Breast epithelium (tissue), 3 donors: ENCODE measurements at regions not wholly inside any gene's neighbourhood (a gene's known extent, or its start where the extent isn't known, plus 50 kb on each side); places are given as distances from the start of the nearest gene placed in this dataset.

Experiments
- CTCF ChIP-seq, 3 donors: fragments of 450-650 bp; IDR thresholded peaks; one replicate each; pipeline ENCODE4 v1.5.1; 2016 to 2017; ENCODE audit warnings: antibody characterized with exemption in 3 of 3, mild to moderate bottlenecking in 3 of 3, moderate library complexity in 3 of 3
- POLR2AphosphoS5 ChIP-seq, 3 donors: sonication (generic); formaldehyde crosslinking; IDR thresholded peaks; one replicate each; pipeline ENCODE4 v1.6.1; 2017; ENCODE audit warnings: antibody characterized with exemption in 3 of 3

GRCh38 chr3:110248666-110249065 lies 823.0 kb upstream of the NECTIN3 start:
- TF ChIP-seq CTCF (IDR thresholded peaks at IDR 0.05): no peak
- TF ChIP-seq POLR2AphosphoS5 (IDR thresholded peaks at IDR 0.05): no peak
